AG04450 (cell line): ENCODE measurements at regions not wholly inside any gene's neighbourhood (a gene's known extent, or its start where the extent isn't known, plus 50 kb on each side); places are given as distances from the start of the nearest gene placed in this dataset.

Experiments used
- CTCF ChIA-PET: fragments of 300-600, 350-600 bp; formaldehyde crosslinking; extraction: SDS; loops from one replicate; lab custom pipeline; 2022; ENCODE audit warnings: antibody characterized with exemption, inconsistent platforms; lab: Charles Lee
- POLR2A ChIA-PET: fragments of 350-600 bp; formaldehyde crosslinking; extraction: SDS; loops from one replicate; lab custom pipeline; 2021; ENCODE audit warnings: antibody characterized with exemption, inconsistent platforms; lab: Yijun Ruan, JAX
- DNase-seq: peaks from one replicate; pipeline ENCODE4 v3.0.0-alpha.2; 2011; ENCODE audit warnings: low read depth, low spot score
- H3K27ac ChIP-seq: one replicate; pipeline ENCODE4 v1.5.1; 2012; ENCODE audit warnings: low read depth, low read length, control low read depth
- H3K27me3 ChIP-seq: one replicate; pipeline ENCODE4 v1.6.0; 2012; ENCODE audit warnings: low read length; ENCODE audit not compliant: control insufficient read depth, insufficient read depth
- H3K4me3 ChIP-seq: 2 replicates; pipeline ENCODE4 v1.5.1; 2011; ENCODE audit warnings: mild to moderate bottlenecking, low read depth, low read length, control low read depth
- H3K9me3 ChIP-seq: 2 replicates; pipeline ENCODE4 v1.5.1; 2012; ENCODE audit warnings: low read length; ENCODE audit not compliant: control insufficient read depth, insufficient read depth
- TF ChIP-seq, protein P1 (sequence below): IDR thresholded peaks from 2 replicates; pipeline ENCODE4 v1.5.1; 2011; ENCODE audit warnings: low read depth, low read length, control low read depth, inconsistent platforms

DNA sequence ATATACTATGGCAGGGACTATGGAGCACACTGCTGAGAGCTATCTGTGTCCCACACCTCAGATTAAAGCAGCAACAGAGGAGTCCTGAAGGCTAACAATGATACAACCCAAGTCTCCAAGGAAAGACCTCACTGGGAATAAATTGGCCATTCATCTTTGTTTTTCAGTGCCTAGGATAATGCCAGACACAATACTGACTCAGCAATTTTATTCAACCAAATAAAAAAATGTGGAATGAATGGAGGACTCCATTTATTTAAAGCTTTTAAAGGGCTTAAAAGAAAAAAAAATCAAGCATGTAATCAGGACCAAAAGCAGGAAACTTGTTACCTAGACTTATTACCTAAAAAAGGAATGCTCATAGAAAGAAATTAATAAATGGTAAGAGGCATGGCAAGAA, 960.5 kb downstream of the PCDH17 start:
- DNase-seq: no peak
- ChIA-PET CTCF (no interaction called here), POLR2A (no interaction called here)
- Histone ChIP-seq H3K9me3 (peaks cover 2% of the 10 kb centered on the region; the same call in 1 of the 2 replicates), H3K27ac (no peak overlapping the region), H3K27me3 (no peaks in the 10 kb centered on the region), H3K4me3 (no peak overlapping the region)
- TF ChIP-seq, protein P1, sequence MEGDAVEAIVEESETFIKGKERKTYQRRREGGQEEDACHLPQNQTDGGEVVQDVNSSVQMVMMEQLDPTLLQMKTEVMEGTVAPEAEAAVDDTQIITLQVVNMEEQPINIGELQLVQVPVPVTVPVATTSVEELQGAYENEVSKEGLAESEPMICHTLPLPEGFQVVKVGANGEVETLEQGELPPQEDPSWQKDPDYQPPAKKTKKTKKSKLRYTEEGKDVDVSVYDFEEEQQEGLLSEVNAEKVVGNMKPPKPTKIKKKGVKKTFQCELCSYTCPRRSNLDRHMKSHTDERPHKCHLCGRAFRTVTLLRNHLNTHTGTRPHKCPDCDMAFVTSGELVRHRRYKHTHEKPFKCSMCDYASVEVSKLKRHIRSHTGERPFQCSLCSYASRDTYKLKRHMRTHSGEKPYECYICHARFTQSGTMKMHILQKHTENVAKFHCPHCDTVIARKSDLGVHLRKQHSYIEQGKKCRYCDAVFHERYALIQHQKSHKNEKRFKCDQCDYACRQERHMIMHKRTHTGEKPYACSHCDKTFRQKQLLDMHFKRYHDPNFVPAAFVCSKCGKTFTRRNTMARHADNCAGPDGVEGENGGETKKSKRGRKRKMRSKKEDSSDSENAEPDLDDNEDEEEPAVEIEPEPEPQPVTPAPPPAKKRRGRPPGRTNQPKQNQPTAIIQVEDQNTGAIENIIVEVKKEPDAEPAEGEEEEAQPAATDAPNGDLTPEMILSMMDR: no peak

DNA sequence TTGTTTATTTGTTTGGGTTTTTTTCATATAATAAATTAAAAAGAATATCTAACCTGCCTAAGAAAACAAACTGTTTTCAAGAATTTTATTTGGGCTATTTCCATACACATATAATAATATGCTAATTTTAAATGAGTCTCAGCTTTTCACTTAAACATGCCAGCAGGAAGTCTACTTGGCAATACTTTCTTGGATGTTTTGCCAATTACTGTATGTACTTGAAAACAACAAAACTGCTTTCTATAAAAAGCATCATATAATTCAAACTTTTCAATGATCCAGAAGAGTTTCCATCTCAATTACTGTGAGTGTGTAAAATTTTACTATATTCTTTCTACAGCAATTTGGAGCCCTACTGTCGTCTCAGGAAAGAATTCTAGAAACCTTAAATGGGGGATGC, 961.2 kb downstream of the PCDH17 start:
- H3K27ac ChIP-seq: no peak overlapping the region
- H3K9me3 ChIP-seq: peaks cover 2% of the 10 kb centered on the region; the same call in 1 of the 2 replicates
- CTCF ChIA-PET: no interaction called here
- TF ChIP-seq, protein P1: no peak
- DNase-seq: no peak
- H3K27me3 ChIP-seq: no peaks in the 10 kb centered on the region
- no peak overlapping the region for H3K4me3 ChIP-seq
- POLR2A ChIA-PET: no interaction called here

DNA sequence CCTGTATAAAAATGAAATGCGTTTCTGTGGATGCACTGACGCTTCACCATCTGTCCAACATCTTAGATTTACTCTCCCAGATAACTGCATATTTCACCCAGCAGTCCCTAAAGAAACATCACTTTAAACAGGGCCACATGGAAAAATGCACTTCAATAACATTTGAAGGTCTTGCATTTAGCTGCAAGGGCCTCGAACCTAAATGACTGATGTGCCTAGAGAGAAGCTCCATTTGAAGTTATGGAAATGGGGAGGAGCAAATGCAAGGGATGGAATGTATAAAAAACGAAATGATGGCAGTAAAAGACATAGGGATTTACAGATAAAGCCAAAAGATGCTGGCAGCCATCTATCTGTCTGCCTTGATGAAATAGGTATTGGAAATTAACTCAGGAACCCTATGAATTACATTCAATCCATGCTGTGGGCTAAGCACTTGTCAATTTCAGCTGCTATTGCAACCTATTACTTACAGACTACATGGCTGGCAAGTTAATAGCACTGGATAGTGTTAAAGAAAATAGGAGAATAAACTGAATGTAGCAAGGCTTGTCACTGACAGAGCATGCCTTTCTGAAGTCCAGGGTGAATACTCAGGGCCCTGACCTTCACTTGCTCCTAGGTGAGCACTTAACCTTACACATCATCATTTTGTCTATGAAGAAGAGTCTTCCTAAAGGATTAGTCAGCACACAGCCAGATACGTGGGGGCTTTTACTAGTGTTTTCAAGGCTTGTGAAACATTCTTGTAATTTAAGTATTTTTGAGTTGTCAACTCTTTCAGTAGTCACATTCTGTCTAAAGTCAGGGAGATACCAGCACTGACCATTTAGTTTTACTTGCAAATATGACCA, 963.4 kb downstream of the PCDH17 start:
- ChIA-PET CTCF (no interaction called here), POLR2A (no interaction called here)
- H3K27ac ChIP-seq: no peak overlapping the region
- peaks cover 2% of the 10 kb centered on the region; the same call in 1 of the 2 replicates for H3K9me3 ChIP-seq
- H3K27me3 ChIP-seq: no peaks in the 10 kb centered on the region
- no peak overlapping the region for H3K4me3 ChIP-seq
- TF ChIP-seq, protein P1: no peak
- no peak for DNase-seq

DNA sequence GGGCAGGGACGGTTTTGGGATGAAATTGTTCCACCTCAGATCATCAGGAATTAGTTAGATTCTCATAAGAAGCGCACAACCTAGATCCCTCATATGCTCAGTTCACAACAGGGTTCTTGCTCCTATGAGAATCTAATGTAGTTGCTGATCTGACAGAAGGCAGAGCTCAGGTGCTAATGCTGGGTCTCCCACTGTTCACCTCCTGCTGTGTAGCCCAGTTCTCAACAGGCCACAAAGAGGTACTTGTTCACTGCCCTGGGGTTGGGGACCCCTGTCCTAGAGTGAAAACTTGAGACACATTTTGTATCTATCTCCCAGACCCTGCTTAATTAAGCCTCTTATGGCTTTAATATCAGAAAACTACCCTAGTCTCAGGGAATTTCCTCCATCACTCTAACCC, 966.0 kb downstream of the PCDH17 start:
- H3K4me3 ChIP-seq: no peak overlapping the region
- no peak overlapping the region for H3K27ac ChIP-seq
- TF ChIP-seq, protein P1: no peak
- ChIA-PET POLR2A (no interaction called here), CTCF (no interaction called here)
- DNase-seq: no peak
- H3K27me3 ChIP-seq: no peaks in the 10 kb centered on the region
- H3K9me3 ChIP-seq: peaks cover 2% of the 10 kb centered on the region; the same call in 1 of the 2 replicates

DNA sequence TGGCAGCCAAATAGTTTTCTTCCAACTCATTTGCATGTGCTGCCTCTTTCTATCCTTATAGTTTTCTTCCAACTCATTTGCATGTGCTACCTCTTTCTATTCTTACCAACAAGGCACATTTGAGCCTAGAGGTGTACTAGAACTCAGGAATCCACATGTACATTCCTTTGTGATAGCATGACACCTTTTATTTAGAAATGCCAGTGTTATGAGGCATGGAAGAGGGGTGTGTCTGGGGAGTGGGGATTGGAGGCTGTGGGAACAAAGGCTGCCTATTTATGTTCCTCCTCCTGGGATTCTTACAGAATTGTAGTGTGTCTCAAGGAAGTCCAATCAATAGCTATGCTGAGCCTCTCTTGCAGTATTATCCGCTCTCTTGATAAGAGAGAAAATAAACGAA, 966.7 kb downstream of the PCDH17 start:
- no peak for DNase-seq
- TF ChIP-seq, protein P1: no peak

More for the DNA sequence above, 966.7 kb downstream of the PCDH17 start:
- Histone ChIP-seq H3K27ac (no peak overlapping the region), H3K4me3 (no peak overlapping the region), H3K9me3 (no peaks in the 10 kb centered on the region), H3K27me3 (no peaks in the 10 kb centered on the region)
- CTCF ChIA-PET: no interaction called here
- POLR2A ChIA-PET: no interaction called here
